HEK293 (cell line): ENCODE measurements at regions not wholly inside any gene's neighbourhood (a gene's known extent, or its start where the extent isn't known, plus 50 kb on each side); places are given as distances from the start of the nearest gene placed in this dataset.
A peak's percentile ranks its signal among the peaks of the same experiment; 100 is the strongest.

Experiments used
- CTCF ChIA-PET: fragments of 350-600 bp; formaldehyde crosslinking; extraction: SDS; loops from one replicate; lab custom pipeline; 2021; ENCODE audit warnings: antibody characterized with exemption; lab: Yijun Ruan, JAX
- POLR2A ChIA-PET: fragments of 300-600 bp; formaldehyde crosslinking; extraction: SDS; loops from one replicate; lab custom pipeline; 2020; ENCODE audit warnings: antibody characterized with exemption, inconsistent platforms; lab: Yijun Ruan, JAX
- H3K27ac ChIP-seq: fragments of 200-500 bp; sonication (Bioruptor generic); 2 replicates; pipeline ENCODE4 v1.5.1; 2014; ENCODE audit warnings: low read depth, low read length, control low read depth, inconsistent platforms; ENCODE audit errors: extremely low read depth
- H3K36me3 ChIP-seq, 2 experiments: fragments of 200-500 bp in 1 of 2; sonication (Bioruptor generic) in 1 of 2; 1 replicate in 1 of 2; 2 replicates in 1 of 2; pipeline ENCODE4 v1.5.1; 2014 to 2017; ENCODE audit warnings: inconsistent platforms in 2 of 2, low read length in 2 of 2; ENCODE audit not compliant: control insufficient read depth in 2 of 2, insufficient read depth in 1 of 2
- H3K4me1 ChIP-seq: fragments of 200-500 bp; sonication (Bioruptor generic); 2 replicates; pipeline ENCODE4 v1.5.1; 2014; ENCODE audit warnings: mild to moderate bottlenecking, low read length, inconsistent platforms; ENCODE audit not compliant: control insufficient read depth, insufficient read depth
- H3K4me3 ChIP-seq: 2 replicates; pipeline ENCODE4 v1.5.1; 2011; ENCODE audit warnings: low read depth, mild to moderate bottlenecking, control low read depth, low read length, moderate library complexity
- H3K9me3 ChIP-seq: fragments of 200-500 bp; sonication (Bioruptor generic); 2 replicates; pipeline ENCODE4 v1.5.1; 2014; ENCODE audit warnings: low read depth, low read length, inconsistent platforms; ENCODE audit not compliant: control insufficient read depth, insufficient read depth
- GFI1B ChIP-seq: fragments of 450-650 bp; formaldehyde crosslinking; IDR thresholded peaks from 2 replicates; pipeline ENCODE4 v1.5.1; 2016; ENCODE audit warnings: missing biosample characterization, missing genetic modification characterization
- GLI2 ChIP-seq: fragments of 450-650 bp; formaldehyde crosslinking; IDR thresholded peaks from 2 replicates; pipeline ENCODE4; 2017; ENCODE audit warnings: missing biosample characterization, missing genetic modification characterization, low read depth, borderline replicate concordance
- HOXC10 ChIP-seq: sonication (generic); formaldehyde crosslinking; IDR thresholded peaks from 2 replicates; pipeline ENCODE4 v1.8.1; 2023; ENCODE audit warnings: mild to moderate bottlenecking, missing genetic modification reagents
- KLF16 ChIP-seq: fragments of 450-650 bp; formaldehyde crosslinking; IDR thresholded peaks from 2 replicates; pipeline ENCODE4 v1.5.1; 2017; ENCODE audit warnings: missing biosample characterization, missing genetic modification characterization
- SCRT1 ChIP-seq: fragments of 450-650 bp; formaldehyde crosslinking; IDR thresholded peaks from 2 replicates; pipeline ENCODE4 v1.5.1; 2016; ENCODE audit warnings: missing biosample characterization, missing genetic modification characterization, borderline replicate concordance
- SETDB1 ChIP-seq: IDR thresholded peaks from one replicate; pipeline ENCODE4 v1.6.1; 2017; ENCODE audit warnings: mild to moderate bottlenecking, low read length, moderate library complexity, mixed read lengths; ENCODE audit not compliant: insufficient read length
- TRIM28 ChIP-seq: IDR thresholded peaks from 2 replicates; pipeline ENCODE4 v1.6.1; 2011; ENCODE audit warnings: low read length, control low read depth, borderline replicate concordance
- ZBTB7A ChIP-seq: fragments of 450-650 bp; formaldehyde crosslinking; IDR thresholded peaks from 2 replicates; pipeline ENCODE4 v1.5.1; 2016; ENCODE audit warnings: low read depth, missing biosample characterization, missing genetic modification characterization
- ZIC2 ChIP-seq: fragments of 450-650 bp; formaldehyde crosslinking; IDR thresholded peaks from 2 replicates; pipeline ENCODE4 v1.5.1; 2016; ENCODE audit warnings: missing biosample characterization, missing genetic modification characterization
- ZNF133 ChIP-seq: fragments of 450-650 bp; formaldehyde crosslinking; IDR thresholded peaks from 2 replicates; pipeline ENCODE4 v1.5.1; 2016; ENCODE audit warnings: missing biosample characterization, missing genetic modification characterization
- ZNF155 ChIP-seq: fragments of 450-650 bp; formaldehyde crosslinking; IDR thresholded peaks from 2 replicates; pipeline ENCODE4 v1.5.1; 2016; ENCODE audit warnings: missing biosample characterization, missing genetic modification characterization
- ZNF221 ChIP-seq: fragments of 450-650 bp; formaldehyde crosslinking; IDR thresholded peaks from 2 replicates; pipeline ENCODE4 v1.5.1; 2017; ENCODE audit warnings: missing biosample characterization, missing genetic modification characterization, borderline replicate concordance
- ZNF549 ChIP-seq: fragments of 450-650 bp; IDR thresholded peaks from 2 replicates; pipeline ENCODE4 v1.5.1; 2018; ENCODE audit warnings: missing biosample characterization, missing genetic modification characterization, mild to moderate bottlenecking, inconsistent platforms, moderate library complexity
- ZNF677 ChIP-seq: fragments of 450-650 bp; IDR thresholded peaks from 2 replicates; pipeline ENCODE4 v1.5.0; 2018; ENCODE audit warnings: missing biosample characterization, mild to moderate bottlenecking, missing genetic modification characterization, moderate library complexity
- ZNF76 ChIP-seq: fragments of 450-650 bp; formaldehyde crosslinking; IDR thresholded peaks from 2 replicates; pipeline ENCODE4; 2016; ENCODE audit warnings: low read depth, missing biosample characterization, missing genetic modification characterization, borderline replicate concordance
- TF ChIP-seq, protein P1 (sequence below): fragments of 450-650 bp; formaldehyde crosslinking; IDR thresholded peaks from 2 replicates; pipeline ENCODE4 v1.5.1; 2016; ENCODE audit warnings: missing biosample characterization, missing genetic modification characterization
- TF ChIP-seq, protein P2 (sequence below): fragments of 450-650 bp; formaldehyde crosslinking; IDR thresholded peaks from 2 replicates; pipeline ENCODE4 v1.5.1; 2016; ENCODE audit warnings: missing biosample characterization, missing genetic modification characterization
- TF ChIP-seq, protein P3 (sequence below): fragments of 450-650 bp; formaldehyde crosslinking; IDR thresholded peaks from 2 replicates; pipeline ENCODE4 v1.5.1; 2016; ENCODE audit warnings: missing biosample characterization, missing genetic modification characterization
- TF ChIP-seq, protein P4 (sequence below): fragments of 450-650 bp; formaldehyde crosslinking; IDR thresholded peaks from 2 replicates; pipeline ENCODE4 v1.5.1; 2017; ENCODE audit warnings: missing biosample characterization, missing genetic modification characterization
- TF ChIP-seq, protein P5 (sequence below): fragments of 450-650 bp; formaldehyde crosslinking; IDR thresholded peaks from 2 replicates; pipeline ENCODE4 v1.5.1; 2016; ENCODE audit warnings: missing biosample characterization, missing genetic modification characterization

DNA sequence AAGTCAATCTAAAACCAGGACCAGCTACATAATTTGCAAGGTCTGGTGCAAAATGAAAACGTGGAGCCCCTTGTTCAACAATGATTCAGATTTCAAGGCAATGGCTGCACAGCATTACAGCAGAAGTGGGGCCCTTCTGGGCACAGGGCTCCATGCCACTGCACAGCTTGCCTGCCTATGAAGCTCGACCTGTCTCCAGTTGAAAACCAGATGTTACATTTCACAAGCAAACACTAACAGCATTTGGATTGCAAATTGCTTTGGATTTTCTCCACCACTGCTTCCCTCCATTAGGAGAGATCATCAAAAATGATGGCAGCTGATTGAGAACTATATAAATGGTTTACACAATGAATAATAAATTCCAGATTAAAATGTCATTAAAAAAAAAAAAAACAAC lies 551.4 kb upstream of the ZFHX3 start (continued):
- TF ChIP-seq GLI2, result no peak
- TF ChIP-seq, protein P1, sequence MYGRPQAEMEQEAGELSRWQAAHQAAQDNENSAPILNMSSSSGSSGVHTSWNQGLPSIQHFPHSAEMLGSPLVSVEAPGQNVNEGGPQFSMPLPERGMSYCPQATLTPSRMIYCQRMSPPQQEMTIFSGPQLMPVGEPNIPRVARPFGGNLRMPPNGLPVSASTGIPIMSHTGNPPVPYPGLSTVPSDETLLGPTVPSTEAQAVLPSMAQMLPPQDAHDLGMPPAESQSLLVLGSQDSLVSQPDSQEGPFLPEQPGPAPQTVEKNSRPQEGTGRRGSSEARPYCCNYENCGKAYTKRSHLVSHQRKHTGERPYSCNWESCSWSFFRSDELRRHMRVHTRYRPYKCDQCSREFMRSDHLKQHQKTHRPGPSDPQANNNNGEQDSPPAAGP (tag by site-specific recombination), result no peak
- TF ChIP-seq ZNF221 (tag by site-specific recombination), result no peak
- no peak for TF ChIP-seq KLF16
- TF ChIP-seq SCRT1 (tag by site-specific recombination), result no peak

DNA sequence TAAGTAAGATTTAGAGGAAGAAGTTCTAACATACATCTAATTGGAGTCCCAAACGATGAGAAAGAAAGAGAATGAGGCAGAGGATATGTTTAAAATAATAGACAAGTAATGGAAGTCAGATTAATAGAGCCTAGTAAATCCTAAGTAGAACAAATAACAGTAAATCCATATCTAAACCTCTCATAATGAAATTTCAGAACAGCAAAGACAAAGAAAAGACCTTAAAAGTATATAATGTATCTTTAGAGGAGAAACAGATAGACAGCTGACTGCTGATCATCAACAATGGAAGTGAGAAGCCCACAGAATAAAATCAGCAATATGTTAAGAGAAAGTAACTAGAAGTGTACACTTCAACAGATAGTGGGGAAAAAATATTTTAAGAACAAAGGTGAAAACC lies 536.2 kb upstream of the ZFHX3 start:
- POLR2A ChIA-PET, result no interaction called here
- H3K4me1 ChIP-seq, result no peaks in the 10 kb centered on the region
- H3K27ac ChIP-seq, result no peak overlapping the region
- H3K9me3 ChIP-seq, result no peaks in the 10 kb centered on the region
- CTCF ChIA-PET, result no interaction called here
- H3K36me3 ChIP-seq, result no peaks in the 10 kb centered on the region
- TF ChIP-seq ZBTB7A (no peak), SETDB1 (peak; percentile 94), TRIM28 (peak; percentile 97)
- TF ChIP-seq, all 188 proteins: peak for 2
- no peak overlapping the region for H3K4me3 ChIP-seq

DNA sequence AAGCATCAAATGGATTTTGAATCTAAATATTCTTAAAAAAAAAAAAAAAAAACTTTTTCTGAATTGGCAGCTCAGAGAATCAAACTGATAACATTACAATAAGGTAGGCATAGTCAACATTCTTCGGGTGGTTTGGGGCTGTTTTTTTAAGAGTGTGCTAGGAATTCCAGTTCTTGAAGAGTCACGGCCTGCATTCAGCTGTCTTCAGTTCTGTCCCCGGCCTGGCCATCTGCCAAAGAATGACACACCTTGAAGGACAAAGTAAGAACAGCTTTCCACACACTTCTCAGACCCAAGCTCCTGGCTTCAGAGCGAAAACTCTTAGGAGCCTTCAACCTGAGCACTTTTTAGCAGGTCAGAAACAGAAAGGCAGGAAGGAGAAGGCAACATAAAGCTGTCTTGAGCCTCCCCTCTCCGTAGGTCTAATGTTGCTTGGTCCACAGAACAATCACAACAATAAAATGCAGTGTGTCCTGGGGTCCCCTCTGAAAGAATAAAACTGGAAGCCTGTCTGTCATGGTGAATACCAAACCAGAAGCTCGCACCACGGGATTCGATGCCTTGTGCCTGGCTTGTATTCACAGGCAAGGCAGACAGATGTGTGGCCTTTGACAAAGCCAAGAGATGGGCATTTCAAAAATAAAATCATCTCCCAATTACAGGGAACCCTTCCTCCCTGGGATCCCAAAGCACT lies 524.4 kb upstream of the ZFHX3 start:
- no peak overlapping the region for H3K4me3 ChIP-seq
- TF ChIP-seq ZNF155 (tag by site-specific recombination) (no peak), GFI1B (no peak), ZNF677 (peak; percentile 72), ZNF549 (tag by site-specific recombination) (no peak), ZIC2 (tag by site-specific recombination) (no peak), ZNF133 (tag by site-specific recombination) (no peak), HOXC10 (no peak), ZNF76 (no peak)
- TF ChIP-seq, protein P2, sequence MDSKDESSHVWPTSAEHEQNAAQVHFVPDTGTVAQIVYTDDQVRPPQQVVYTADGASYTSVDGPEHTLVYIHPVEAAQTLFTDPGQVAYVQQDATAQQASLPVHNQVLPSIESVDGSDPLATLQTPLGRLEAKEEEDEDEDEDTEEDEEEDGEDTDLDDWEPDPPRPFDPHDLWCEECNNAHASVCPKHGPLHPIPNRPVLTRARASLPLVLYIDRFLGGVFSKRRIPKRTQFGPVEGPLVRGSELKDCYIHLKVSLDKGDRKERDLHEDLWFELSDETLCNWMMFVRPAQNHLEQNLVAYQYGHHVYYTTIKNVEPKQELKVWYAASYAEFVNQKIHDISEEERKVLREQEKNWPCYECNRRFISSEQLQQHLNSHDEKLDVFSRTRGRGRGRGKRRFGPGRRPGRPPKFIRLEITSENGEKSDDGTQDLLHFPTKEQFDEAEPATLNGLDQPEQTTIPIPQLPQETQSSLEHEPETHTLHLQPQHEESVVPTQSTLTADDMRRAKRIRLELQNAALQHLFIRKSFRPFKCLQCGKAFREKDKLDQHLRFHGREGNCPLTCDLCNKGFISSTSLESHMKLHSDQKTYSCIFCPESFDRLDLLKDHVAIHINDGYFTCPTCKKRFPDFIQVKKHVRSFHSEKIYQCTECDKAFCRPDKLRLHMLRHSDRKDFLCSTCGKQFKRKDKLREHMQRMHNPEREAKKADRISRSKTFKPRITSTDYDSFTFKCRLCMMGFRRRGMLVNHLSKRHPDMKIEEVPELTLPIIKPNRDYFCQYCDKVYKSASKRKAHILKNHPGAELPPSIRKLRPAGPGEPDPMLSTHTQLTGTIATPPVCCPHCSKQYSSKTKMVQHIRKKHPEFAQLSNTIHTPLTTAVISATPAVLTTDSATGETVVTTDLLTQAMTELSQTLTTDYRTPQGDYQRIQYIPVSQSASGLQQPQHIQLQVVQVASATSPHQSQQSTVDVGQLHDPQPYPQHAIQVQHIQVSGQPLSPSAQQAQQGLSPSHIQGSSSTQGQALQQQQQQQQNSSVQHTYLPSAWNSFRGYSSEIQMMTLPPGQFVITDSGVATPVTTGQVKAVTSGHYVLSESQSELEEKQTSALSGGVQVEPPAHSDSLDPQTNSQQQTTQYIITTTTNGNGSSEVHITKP (tag by site-specific recombination), result peak; percentile 36; the same call in 1 of the 2 replicates
- TF ChIP-seq, protein P3, sequence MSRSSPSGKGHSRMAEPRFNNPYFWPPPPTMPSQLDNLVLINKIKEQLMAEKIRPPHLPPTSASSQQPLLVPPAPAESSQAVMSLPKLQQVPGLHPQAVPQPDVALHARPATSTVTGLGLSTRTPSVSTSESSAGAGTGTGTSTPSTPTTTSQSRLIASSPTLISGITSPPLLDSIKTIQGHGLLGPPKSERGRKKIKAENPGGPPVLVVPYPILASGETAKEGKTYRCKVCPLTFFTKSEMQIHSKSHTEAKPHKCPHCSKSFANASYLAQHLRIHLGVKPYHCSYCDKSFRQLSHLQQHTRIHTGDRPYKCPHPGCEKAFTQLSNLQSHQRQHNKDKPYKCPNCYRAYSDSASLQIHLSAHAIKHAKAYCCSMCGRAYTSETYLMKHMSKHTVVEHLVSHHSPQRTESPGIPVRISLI (tag by site-specific recombination), result no peak
- TF ChIP-seq, protein P4, sequence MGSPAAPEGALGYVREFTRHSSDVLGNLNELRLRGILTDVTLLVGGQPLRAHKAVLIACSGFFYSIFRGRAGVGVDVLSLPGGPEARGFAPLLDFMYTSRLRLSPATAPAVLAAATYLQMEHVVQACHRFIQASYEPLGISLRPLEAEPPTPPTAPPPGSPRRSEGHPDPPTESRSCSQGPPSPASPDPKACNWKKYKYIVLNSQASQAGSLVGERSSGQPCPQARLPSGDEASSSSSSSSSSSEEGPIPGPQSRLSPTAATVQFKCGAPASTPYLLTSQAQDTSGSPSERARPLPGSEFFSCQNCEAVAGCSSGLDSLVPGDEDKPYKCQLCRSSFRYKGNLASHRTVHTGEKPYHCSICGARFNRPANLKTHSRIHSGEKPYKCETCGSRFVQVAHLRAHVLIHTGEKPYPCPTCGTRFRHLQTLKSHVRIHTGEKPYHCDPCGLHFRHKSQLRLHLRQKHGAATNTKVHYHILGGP (tag by site-specific recombination), result no peak
- TF ChIP-seq, protein P5, sequence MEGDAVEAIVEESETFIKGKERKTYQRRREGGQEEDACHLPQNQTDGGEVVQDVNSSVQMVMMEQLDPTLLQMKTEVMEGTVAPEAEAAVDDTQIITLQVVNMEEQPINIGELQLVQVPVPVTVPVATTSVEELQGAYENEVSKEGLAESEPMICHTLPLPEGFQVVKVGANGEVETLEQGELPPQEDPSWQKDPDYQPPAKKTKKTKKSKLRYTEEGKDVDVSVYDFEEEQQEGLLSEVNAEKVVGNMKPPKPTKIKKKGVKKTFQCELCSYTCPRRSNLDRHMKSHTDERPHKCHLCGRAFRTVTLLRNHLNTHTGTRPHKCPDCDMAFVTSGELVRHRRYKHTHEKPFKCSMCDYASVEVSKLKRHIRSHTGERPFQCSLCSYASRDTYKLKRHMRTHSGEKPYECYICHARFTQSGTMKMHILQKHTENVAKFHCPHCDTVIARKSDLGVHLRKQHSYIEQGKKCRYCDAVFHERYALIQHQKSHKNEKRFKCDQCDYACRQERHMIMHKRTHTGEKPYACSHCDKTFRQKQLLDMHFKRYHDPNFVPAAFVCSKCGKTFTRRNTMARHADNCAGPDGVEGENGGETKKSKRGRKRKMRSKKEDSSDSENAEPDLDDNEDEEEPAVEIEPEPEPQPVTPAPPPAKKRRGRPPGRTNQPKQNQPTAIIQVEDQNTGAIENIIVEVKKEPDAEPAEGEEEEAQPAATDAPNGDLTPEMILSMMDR (tag by site-specific recombination), result no peak
- H3K4me1 ChIP-seq, result no peaks in the 10 kb centered on the region
- H3K9me3 ChIP-seq, result no peaks in the 10 kb centered on the region
- no peak overlapping the region for H3K27ac ChIP-seq
- POLR2A ChIA-PET, result no interaction called here
- no peaks in the 10 kb centered on the region for H3K36me3 ChIP-seq
- CTCF ChIA-PET, result no interaction called here
